ENCODE measurements at regions not wholly inside any gene's neighbourhood (a gene's known extent, or its start where the extent isn't known, plus 50 kb on each side); places are given as distances from the start of the nearest gene placed in this dataset.

- no peak for DNase-seq (ENCODE audit: low spot score)
Measured at GRCh38 chr5:6806668-6807067, 93.4 kb downstream of the TENT4A start.

GRCh38 chr5:6808462-6808861 is 95.2 kb downstream of the TENT4A start:
- DNase-seq (ENCODE audit: low spot score): no peak

- no peak for DNase-seq (ENCODE audit: low spot score)
Measured at GRCh38 chr5:6810641-6811405, 97.6 kb downstream of the TENT4A start.

GRCh38 chr5:6812091-6812490 is 98.9 kb downstream of the TENT4A start:
- DNase-seq (ENCODE audit: low spot score): no peak

GRCh38 chr5:6812800-6813731 is 99.8 kb downstream of the TENT4A start:
- peak; percentile 21 for DNase-seq (ENCODE audit: low spot score)

GRCh38 chr5:6814816-6815215 is 101.6 kb downstream of the TENT4A start:
- DNase-seq (ENCODE audit: low spot score): no peak

- DNase-seq (ENCODE audit: low spot score): peak; percentile 27
Measured at GRCh38 chr5:6818594-6819511, 105.6 kb downstream of the TENT4A start.

GRCh38 chr5:6819521-6819920 is 106.3 kb downstream of the TENT4A start:
- DNase-seq (ENCODE audit: low spot score): no peak

- DNase-seq (ENCODE audit: low spot score): peak; percentile 38
Measured at GRCh38 chr5:6820851-6821479, 107.7 kb downstream of the TENT4A start.

- no peak for DNase-seq (ENCODE audit: low spot score)
Measured at GRCh38 chr5:6822068-6822467, 108.8 kb downstream of the TENT4A start.

GRCh38 chr5:6822556-6823343 is 109.5 kb downstream of the TENT4A start:
- DNase-seq (ENCODE audit: low spot score): no peak

GRCh38 chr5:6823996-6824395 is 110.8 kb downstream of the TENT4A start:
- no peak for DNase-seq (ENCODE audit: low spot score)

- DNase-seq (ENCODE audit: low spot score): no peak
Measured at GRCh38 chr5:6825678-6826244, 112.5 kb downstream of the TENT4A start.

- DNase-seq (ENCODE audit: low spot score): no peak
Measured at GRCh38 chr5:6826756-6827155, 113.5 kb downstream of the TENT4A start.

GRCh38 chr5:6827526-6828219 is 114.4 kb downstream of the TENT4A start:
- DNase-seq (ENCODE audit: low spot score): no peak

GRCh38 chr5:6829150-6829784 is 116.0 kb downstream of the TENT4A start:
- peak; percentile 62 for DNase-seq (ENCODE audit: low spot score)

GRCh38 chr5:6830643-6831239 is 117.5 kb downstream of the TENT4A start:
- DNase-seq (ENCODE audit: low spot score): no peak

Measured in AG08395 (cell line).